NCI-H2107 treated with DMSO at 0.1 percent for 48 hours (cell line): ENCODE measurements at regions not wholly inside any gene's neighbourhood (a gene's known extent, or its start where the extent isn't known, plus 50 kb on each side); places are given as distances from the start of the nearest gene placed in this dataset.
"Not testable (repeated sequence)": the region's sequence is repeated elsewhere in the genome, so short reads cannot be mapped to it uniquely, and the experiment has no call there.

Source experiments
- DNase-seq: peaks from one replicate; lab custom pipeline; 2025; ENCODE audit not compliant: unreplicated experiment; lab: John Stamatoyannopoulos, UW

- DNase-seq = no peak
Observed at GRCh38 chr5:154702477-154702876, 52.7 kb upstream of the LARP1 start.

- DNase-seq = not testable (repeated sequence)
Observed at GRCh38 chr5:154701725-154702124, 53.5 kb upstream of the LARP1 start.

- DNase-seq = peak; percentile 16
Observed at GRCh38 chr5:154701181-154701580, 54.0 kb upstream of the LARP1 start.

GRCh38 chr5:154700289-154700928 is 54.8 kb upstream of the LARP1 start:
- not testable (repeated sequence) for DNase-seq

GRCh38 chr5:154698763-154699162 is 56.4 kb upstream of the LARP1 start:
- DNase-seq = no peak

- no peak for DNase-seq
Observed at GRCh38 chr5:154697371-154697770, 57.8 kb upstream of the LARP1 start.

- no peak for DNase-seq
Observed at GRCh38 chr5:154696891-154697290, 58.3 kb upstream of the LARP1 start.

- no peak for DNase-seq
Observed at GRCh38 chr5:154694159-154694558, 61.0 kb upstream of the LARP1 start.

GRCh38 chr5:154690488-154690887 is 64.7 kb upstream of the LARP1 start:
- DNase-seq = no peak

GRCh38 chr5:154686490-154686889 is 68.7 kb upstream of the LARP1 start:
- no peak for DNase-seq

- no peak for DNase-seq
Observed at GRCh38 chr5:154683101-154683880, 71.9 kb upstream of the LARP1 start.

- DNase-seq = no peak
Observed at GRCh38 chr5:154679501-154679900, 75.7 kb upstream of the LARP1 start.

GRCh38 chr5:154677921-154678320 is 77.3 kb upstream of the LARP1 start:
- no peak for DNase-seq

GRCh38 chr5:154676508-154676907 is 78.7 kb upstream of the LARP1 start:
- DNase-seq = no peak

- no peak for DNase-seq
Observed at GRCh38 chr5:154674029-154674428, 81.1 kb upstream of the LARP1 start.

GRCh38 chr5:154673506-154673905 is 81.7 kb upstream of the LARP1 start:
- DNase-seq = no peak

GRCh38 chr5:154669913-154670312 is 85.3 kb upstream of the LARP1 start:
- not testable (repeated sequence) for DNase-seq

- no peak for DNase-seq
Observed at GRCh38 chr5:154669402-154669801, 85.8 kb upstream of the LARP1 start.

- DNase-seq = no peak
Observed at GRCh38 chr5:154664869-154665268, 90.3 kb upstream of the LARP1 start.

- no peak for DNase-seq
Observed at GRCh38 chr5:154663424-154663823, 91.8 kb upstream of the LARP1 start.

GRCh38 chr5:154654486-154655371 is 100.4 kb upstream of the LARP1 start:
- DNase-seq = no peak
